SW480 (cell line): ENCODE measurements at regions not wholly inside any gene's neighbourhood (a gene's known extent, or its start where the extent isn't known, plus 50 kb on each side); places are given as distances from the start of the nearest gene placed in this dataset.
A peak's percentile ranks its signal among the peaks of the same experiment; 100 is the strongest.
"Not testable (repeated sequence)": the region's sequence is repeated elsewhere in the genome, so short reads cannot be mapped to it uniquely, and the experiment has no call there.

ENCODE experiments used
- DNase-seq: peaks from one replicate; pipeline ENCODE4 v3.0.0-alpha.2; 2016; ENCODE audit warnings: low spot score

DNA sequence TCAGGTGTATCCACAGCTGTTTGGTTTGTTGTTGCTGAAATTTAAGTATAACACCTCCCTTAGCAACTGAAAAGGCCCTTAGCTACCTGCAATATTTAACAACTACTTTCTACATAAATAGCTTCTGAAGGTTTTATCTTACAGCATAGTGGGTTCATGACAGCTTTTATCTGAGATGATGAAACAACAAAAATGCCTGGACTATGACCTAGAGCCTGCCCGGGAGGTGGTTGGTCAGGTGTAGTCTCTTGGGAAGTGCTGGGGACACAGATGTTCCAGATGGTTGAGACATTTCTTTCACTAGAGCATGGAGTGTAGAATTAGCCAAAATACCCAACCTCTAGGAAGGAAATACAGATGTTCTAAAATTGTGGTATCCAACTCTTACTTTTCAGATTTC is 705.4 kb downstream of the MAFB start:
- DNase-seq: no peak

DNA sequence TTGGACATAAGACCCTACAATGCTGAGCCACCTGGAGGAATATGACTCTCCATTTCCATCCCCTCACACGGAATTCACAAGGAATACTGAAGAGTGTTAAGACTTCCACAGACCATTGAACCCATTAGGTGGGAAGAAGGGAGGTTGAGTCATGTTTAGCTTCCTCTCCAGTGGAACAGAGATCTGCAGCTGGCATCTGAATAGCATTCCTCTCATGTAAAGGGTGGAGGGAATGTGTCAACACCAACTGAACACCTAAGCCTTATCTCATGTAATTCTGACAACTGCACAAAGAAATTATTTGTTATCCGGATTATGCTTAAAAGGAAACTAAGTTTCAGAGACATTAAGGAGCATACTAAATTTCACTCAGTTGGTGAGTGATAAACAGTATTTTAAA is 705.9 kb downstream of the MAFB start:
- no peak for DNase-seq

DNA sequence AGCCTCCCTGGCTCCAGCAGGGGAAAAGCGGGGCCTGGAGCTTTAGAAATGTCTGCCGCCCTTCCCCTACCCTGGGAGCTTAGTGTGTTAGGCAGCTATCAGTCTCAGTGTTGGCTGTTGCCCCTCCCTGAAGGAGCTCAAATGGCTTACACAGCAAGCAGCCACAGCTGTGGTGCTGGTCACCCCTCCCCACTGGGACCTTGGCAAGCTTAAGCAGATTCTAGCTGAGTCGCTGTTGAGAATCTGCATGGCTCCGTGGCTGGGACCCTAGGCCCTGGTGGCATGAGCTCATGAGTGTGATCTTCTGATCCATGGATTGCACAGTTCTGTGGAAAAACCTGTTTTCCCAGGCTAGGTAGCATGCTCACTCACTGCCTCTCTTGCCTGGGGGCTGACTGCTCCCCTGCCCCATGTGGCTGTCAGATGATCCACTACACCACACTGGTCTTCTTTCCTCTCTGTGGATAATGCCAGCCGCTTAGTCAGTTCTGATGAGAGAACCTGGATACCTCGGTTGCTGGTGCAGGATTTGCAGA is 714.0 kb downstream of the MAFB start:
- DNase-seq: no peak

DNA sequence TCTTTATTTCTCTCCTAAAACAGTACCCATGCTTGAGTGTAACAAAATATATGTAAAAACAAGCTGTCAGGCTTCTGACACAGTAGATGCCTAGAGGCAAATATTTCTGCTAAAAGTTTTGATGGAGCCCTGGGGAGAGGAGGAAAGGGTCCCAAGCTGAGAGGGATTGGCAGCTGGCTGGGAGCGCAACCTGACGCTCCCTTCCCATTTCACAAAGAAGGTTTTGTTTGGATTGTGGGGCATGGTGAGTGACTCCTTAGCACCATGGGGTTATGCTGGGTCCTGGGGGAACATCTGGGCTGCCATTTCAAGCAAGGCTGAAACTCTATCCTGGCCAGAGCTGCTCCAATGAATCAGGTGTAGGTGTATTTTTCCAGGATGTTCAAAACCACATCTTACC is 720.5 kb downstream of the MAFB start:
- DNase-seq: no peak

DNA sequence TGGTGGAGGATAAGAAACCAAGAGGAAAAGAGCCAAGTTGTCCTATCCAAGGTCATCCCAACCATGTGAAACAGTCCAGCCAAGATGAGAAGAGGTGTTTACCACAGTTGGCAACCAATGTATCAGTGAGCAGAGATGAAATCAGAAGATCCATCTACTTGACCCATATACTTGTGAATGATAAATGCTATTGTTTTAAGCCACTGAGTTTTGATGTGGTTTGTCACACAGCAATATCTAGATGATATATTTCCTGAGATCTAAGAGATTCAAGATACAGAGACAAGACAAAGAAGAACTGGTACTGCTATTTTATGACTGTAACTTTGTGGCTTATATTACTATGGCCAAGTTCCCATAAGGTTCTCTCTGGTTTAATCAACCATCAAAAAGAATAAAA is 721.2 kb downstream of the MAFB start:
- DNase-seq: peak; percentile 74

DNA sequence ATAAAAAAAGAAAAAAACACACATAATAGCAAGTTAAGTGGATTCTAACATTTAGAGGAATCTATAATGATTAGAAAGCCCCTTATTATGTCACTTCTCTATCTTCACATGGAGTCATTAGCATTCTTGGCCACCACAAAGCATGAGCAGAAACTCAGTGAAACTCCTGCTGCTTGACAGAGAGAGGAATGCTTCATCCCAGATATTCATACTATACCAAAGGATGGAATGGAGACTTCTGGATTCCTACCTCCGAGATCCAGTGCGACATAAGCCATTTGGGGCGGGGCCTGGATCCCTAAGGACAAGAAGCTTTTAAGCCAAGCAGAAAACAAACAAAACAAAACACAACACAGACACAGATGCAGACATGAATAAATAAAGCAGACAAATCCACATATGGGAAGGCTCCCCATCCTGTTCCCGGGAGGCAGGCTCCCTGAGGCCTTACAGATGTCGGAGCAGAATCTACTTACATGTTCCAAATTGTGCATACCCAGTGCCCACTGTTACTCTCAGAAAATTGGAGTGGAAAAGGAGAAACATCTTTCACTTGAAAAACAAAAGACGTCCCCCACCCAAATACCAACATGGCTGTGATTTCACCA is 727.3 kb downstream of the MAFB start:
- DNase-seq: no peak

DNA sequence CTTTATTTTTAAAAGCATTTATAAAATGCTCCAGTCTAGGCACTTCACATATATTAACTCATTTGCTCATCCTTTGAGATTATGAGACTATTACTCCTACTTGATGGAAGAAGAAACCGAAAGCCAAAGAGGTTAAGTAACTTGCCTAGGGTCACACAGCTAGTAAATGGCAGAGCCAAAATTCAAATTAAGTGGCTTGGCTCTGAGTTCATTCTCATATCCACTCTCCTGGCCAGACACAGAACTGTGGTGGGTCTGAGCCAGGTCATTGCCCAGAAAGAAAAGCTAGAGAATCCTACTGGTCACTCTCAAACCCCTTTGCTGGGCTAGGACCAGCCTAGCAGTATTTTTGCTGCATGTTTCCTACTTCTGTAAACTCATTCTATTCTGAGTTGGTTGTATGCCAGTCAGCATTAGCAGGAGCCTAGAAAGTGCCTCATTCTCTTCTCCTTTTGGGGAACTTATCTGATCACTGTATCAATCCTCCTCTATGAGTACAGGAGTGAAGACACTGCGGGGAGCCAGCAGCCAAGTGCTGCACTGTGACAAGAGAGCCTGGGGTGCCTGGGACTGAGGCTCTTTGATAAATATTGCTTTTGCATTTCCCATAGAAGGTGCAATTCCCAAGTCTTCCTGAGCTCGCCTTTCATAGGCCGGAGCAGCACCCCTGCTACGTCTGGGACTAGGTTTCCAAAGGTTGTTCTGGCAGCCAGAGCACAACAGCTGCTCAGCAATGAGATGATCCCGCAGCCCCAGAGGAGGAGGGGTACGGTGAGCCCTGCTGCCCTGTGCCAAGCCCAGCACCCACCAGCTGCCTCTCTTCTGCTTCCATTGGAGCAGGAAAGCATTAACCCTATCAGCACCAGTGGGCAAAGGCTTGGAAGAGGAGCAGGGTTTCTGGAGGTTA is 728.3 kb downstream of the MAFB start:
- no peak for DNase-seq

DNA sequence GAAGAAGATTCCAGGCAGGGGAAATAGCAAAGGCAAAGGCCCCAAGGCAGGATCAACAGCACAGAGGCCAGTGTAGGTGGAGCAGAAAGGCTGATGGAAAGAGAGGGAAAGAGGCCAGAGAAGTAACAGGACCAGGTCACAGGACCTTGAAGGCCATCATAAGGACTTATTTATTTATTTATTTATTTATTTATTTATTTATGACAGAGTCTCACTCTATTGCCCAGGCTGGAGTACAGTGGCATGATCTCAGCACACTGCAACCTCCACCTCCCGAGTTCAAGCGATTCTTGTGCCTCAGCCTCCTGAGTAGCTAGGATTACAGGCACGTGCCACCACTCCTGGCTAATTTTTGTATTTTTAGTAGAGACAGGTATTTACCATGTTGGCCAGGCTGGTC is 731.1 kb downstream of the MAFB start:
- not testable (repeated sequence) for DNase-seq

DNA sequence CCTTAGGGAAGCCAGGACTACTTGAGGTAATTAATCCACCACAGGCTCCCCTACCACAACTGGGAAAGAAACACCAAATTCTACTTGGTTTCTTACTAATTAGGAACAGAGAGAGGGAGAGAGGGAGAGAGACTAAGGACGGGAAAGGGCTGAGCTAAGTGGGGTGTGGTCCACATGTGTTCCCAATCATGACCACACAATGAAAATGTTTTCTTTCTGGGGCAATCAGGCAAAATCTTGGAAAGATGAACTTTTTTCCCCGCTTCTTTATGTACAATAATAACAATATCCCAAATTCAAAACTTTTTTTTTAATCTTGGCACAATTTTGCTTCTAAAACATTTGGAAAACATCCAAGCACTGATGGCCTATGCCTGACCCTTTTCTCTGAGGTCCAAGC is 734.4 kb downstream of the MAFB start:
- DNase-seq: no peak

DNA sequence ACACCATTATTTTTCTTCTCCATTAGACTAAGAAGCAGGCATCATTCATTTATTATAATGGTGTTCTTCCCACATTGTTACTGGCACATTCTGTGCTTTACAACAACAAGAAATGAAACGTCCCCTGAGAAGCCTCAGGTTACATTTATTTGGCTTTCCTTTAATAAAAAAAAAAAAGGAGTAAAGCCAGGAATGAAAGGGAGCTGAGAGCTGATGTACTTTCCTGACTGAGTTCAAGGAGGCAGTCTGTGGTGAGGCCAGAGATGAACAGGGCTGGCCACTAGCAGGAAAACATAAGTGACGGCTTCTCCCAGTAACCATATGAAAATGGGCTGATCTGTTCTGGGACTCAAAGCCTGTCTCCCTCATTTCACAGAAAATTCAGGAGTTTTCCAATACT is 742.1 kb downstream of the MAFB start:
- no peak for DNase-seq

DNA sequence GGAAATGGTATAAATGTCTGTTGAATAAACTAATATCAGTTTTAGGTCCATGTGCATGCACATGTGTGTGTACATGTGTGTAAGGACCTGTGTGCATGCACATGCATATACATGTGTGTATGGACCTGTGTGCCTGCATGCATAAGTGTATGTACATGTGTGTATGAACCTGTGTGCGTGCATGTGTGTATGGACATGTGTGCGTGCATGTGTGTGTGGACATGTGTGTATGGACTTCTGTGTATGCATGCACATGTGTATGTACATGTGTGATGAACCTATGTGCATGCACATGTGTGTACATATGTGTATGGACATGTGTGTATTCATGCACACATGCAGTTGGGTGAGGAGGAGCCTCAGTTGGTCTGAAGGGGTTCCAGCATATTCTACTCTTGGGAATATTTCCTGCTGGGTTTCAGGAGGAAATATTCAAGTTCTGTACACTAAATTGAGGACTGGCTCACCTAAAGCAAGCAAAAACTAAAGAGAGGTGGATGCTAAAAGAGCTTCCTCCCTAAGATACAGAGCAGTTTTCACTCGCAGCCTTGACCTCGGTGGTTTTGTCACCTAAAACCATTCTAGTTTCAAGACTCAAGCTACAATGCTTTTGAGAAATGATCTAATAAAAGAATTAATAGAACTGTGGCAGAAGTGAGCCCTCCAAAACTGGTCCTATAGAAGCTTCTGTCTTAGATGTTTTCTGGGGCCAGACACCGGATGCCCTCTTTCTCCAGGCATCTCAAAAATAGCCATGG is 742.8 kb downstream of the MAFB start:
- DNase-seq: no peak

DNA sequence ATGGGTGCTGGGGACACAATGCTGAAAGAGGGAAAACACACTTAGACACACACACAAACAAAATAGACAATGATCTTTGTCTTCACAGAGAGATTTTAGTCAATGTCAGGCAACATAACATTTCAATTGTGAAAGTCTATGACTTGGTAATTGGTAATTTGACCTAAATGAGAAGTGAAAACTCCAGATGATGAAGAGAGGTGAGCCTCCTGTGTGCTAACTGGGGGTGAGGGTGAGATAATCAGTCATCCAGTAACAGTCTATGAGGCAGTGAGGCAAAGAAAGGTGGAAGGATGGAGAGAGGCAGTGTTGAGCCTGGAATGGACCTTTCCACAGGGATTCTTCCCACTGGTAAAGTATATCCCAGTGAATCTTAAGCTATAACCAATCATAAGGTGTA is 744.2 kb downstream of the MAFB start:
- no peak for DNase-seq

DNA sequence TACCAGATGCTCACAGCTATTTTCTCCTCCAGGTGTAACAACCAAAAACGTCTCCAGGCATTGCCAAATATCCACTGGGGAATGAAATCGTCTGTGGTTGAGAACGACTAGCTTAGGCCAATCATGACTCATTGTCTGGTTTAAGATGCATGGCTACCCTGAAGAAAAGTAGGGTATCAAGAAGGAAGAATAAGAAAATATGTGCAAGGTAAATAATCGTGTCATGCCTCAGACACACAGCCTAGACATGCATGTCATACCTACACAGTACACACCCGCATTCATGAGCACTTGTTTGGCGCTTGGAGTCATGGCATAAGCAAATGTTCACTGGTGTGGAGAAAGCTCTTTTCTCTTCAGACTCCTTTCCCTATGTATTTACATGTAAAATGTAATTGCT is 745.7 kb downstream of the MAFB start:
- DNase-seq: no peak

DNA sequence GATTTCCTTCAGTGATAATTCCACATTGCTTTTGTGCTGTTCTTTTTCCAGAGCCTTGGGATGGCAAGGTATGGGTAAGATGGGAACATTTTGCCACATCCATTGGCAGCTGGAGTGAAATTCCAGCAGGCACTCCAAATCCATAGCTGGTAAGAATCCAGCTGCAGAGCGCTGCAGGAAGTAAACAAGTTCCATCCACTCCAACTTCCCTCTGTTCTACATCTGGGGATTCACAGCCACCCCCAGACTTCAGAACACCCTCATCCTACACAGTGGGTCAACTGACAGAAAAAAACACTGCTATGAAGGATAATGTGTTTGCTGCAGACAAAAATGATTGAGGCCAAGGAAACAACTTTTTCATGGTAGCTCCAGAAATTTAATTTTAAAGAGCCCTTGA is 747.8 kb downstream of the MAFB start:
- no peak for DNase-seq

DNA sequence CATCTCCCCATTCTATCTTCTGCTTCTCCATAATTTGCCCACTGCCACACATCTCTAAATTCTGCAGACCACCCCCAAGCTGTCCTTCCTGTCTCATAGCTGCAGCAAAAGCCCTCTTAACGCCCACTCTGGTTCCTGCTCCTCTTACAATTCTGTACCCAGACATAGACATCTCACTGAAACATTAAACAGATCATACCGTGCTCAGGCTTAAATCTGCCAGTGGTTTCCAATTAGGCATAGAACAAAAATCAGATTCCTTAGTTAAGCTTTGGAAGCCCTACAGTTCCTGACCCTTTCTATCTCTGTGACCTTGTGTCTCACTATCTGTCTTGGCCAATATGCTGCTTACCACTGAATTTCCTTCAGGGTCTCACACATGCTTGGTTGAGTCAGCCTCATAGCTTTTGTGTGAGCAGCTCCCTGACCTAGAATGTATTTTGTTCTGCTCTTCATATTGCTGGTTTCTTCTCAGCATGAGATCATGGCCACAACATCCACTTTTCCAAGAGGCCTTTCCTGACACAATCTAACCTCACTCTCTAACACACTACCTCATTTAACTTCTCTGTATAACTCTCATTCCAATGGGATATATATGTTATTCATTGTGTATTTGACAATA is 749.7 kb downstream of the MAFB start:
- no peak for DNase-seq

DNA sequence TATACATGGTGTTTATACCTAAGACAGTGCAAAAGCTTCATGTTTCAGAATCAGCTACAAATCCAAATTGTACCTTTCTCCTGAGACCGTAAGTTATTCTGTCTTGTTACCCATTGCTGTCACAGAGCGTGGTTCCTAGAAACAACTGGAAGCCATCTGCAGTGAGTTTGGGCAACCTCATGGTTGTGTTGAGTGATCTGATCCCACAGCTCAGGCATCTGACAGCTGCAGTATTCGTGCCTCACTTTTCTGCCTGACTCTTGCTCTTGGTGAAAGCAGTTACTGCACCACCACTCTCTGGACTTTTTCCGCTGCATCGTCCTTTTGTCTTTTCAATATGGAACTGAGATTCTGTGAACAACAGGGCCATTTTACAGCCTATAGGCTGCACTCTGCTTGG is 752.6 kb downstream of the MAFB start:
- DNase-seq: no peak

DNA sequence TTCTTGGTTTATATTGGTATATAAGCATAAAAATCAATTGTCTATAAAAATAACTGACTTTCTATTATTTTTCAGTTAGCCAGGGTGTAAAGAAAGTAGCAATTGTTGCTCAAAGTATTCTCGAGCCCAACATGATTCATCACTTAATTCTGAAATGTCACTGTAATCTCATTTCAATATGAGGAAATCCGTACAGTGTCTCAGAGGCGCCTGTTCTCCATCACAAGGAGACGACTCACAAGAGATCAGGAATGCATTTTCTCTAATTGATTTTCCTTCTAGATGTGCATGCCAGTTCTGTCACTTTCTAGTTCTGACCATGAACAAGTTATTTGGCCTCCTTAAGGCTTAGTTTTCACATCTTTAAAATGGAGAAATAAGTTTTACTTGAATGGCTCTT is 753.1 kb downstream of the MAFB start:
- DNase-seq: no peak

DNA sequence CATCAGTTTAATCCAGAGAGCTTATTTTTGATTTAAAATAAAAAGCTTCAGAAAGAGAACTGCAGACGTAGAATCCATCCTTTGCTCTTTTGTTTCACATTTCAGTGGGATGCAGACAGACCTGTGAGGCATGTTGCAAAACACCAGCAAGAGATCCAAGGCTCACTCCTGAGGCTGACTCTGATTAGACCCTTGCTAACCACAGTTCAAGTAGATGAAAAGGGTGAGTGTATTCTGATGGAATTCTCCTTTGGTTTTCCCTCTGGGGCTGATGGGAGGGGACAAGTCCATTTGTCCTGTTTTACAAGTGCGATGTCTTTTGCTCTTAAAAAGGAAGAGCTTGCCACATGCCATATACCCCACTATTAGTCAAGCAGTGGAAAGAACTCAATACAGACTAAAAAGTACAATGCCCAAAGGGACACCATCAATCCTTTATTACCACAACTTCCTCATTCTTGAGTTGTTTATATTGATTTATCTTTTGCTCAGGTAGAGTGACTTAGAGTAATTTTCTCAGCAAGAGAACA is 772.7 kb downstream of the MAFB start:
- peak; percentile 18 for DNase-seq

DNA sequence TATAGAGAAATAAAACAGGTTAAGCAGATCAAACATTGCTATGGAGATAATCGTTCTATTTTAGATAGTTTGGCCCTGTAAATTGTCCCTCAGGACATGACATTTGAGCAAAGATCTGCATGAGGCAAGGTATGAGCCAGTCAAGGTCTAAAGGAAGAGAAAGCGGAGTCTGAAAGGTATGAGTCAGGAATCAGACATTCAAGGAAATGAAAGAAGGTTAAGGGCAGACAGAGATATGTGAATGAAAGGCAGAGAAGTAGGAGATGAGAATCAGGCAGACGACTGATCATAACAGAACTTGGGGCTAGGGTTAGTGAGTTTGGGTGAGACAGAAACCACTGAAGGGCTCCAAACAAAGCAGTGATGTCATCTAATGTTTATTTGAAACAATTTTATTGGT is 775.8 kb downstream of the MAFB start:
- no peak for DNase-seq

DNA sequence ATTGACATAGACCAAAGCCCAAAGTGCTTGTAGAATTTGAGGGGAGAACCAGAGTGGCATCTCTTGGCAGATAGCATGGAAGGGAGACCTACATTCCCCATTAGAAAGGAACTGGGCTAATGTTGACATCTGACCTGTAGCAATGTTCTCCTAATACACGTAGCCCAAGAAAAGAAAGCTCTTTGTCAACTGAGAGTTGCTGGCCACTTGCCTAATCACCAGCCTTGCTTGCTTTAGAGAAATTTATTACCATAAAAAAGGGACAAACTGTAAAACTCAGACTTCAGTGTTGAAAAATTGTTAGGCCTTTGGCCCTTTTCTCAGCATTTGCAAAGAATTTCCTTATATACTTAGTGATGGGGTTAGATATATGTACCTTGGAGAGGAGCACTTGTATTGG is 777.5 kb downstream of the MAFB start:
- no peak for DNase-seq

DNA sequence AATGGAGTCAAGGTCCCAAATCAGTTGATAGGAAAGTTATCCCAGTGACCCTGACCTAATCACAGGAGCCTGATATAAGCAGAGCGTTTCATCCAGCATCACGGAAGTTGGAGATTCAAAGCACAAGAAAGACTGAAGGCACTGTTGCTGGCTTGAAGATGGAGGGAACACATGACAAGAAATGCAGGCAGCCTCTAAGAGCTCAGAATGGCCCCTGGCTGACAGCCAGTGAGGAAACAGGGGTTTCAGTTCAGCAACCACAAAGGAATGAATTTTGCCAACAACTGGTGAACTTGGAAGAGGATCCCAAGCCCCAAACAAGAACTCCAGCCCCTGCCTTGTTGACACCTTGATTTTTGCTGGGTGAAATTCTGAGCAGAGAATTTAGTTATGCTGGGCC is 778.5 kb downstream of the MAFB start:
- no peak for DNase-seq

DNA sequence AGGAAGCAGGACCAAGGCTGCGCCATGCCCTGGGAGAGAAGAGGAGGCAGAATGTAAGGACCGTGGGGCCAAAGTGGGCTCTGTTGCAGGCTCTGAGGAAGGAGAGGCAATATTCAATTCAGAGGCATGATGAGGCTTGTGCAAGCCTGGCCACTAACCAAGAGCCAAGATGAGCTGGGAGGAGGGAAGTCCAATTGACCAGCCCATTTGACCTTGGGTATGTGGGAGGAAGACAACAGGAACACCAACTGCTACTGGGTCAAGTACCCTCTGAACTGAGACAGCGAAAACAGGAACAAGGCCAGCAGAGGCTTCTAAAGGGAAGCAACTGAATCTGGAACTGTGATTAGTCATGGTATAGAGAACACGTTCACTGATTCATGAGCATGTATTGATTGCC is 779.6 kb downstream of the MAFB start:
- DNase-seq: no peak
